Right renal cortex interstitium (tissue), 3 donors: ENCODE measurements at regions not wholly inside any gene's neighbourhood (a gene's known extent, or its start where the extent isn't known, plus 50 kb on each side); places are given as distances from the start of the nearest gene placed in this dataset.

Experiments used
- DNase-seq, 3 donors: peaks; one replicate each; pipeline ENCODE4 v3.0.0-alpha.2; 2013; ENCODE audit warnings: low read depth in 3 of 3, low spot score in 2 of 3

- DNase-seq = no peak
Observed at GRCh38 chr2:129733579-129733978, 245.9 kb upstream of the RAB6C start.

- DNase-seq = no peak
Observed at GRCh38 chr2:129734343-129735034, 245.0 kb upstream of the RAB6C start.

- no peak for DNase-seq
Observed at GRCh38 chr2:129735576-129735975, 243.9 kb upstream of the RAB6C start.

GRCh38 chr2:129737660-129738527 is 241.6 kb upstream of the RAB6C start:
- DNase-seq = no peak

GRCh38 chr2:129738799-129739198 is 240.7 kb upstream of the RAB6C start:
- no peak for DNase-seq

- DNase-seq = no peak
Observed at GRCh38 chr2:129740504-129740903, 239.0 kb upstream of the RAB6C start.

- DNase-seq = no peak
Observed at GRCh38 chr2:129741165-129741564, 238.3 kb upstream of the RAB6C start.

GRCh38 chr2:129741623-129742022 is 237.8 kb upstream of the RAB6C start:
- no peak for DNase-seq

GRCh38 chr2:129742415-129743180 is 236.9 kb upstream of the RAB6C start:
- DNase-seq = no peak

GRCh38 chr2:129744141-129744540 is 235.3 kb upstream of the RAB6C start:
- DNase-seq = no peak

- DNase-seq = no peak
Observed at GRCh38 chr2:129744649-129745048, 234.8 kb upstream of the RAB6C start.

GRCh38 chr2:129747500-129748125 is 231.9 kb upstream of the RAB6C start:
- DNase-seq = no peak

GRCh38 chr2:129748250-129748649 is 231.2 kb upstream of the RAB6C start:
- DNase-seq = no peak

- no peak for DNase-seq
Observed at GRCh38 chr2:129748653-129749052, 230.8 kb upstream of the RAB6C start.

GRCh38 chr2:129751409-129751808 is 228.1 kb upstream of the RAB6C start:
- no peak for DNase-seq

GRCh38 chr2:129752176-129752575 is 227.3 kb upstream of the RAB6C start:
- no peak for DNase-seq

- DNase-seq = no peak
Observed at GRCh38 chr2:129752686-129753085, 226.8 kb upstream of the RAB6C start.

GRCh38 chr2:129753261-129753660 is 226.2 kb upstream of the RAB6C start:
- no peak for DNase-seq

- no peak for DNase-seq
Observed at GRCh38 chr2:129754421-129754820, 225.0 kb upstream of the RAB6C start.

- no peak for DNase-seq
Observed at GRCh38 chr2:129754831-129755230, 224.6 kb upstream of the RAB6C start.

- no peak for DNase-seq
Observed at GRCh38 chr2:129755786-129756185, 223.7 kb upstream of the RAB6C start.
